ENCODE measurements at regions not wholly inside any gene's neighbourhood (a gene's known extent, or its start where the extent isn't known, plus 50 kb on each side); places are given as distances from the start of the nearest gene placed in this dataset.

DNA sequence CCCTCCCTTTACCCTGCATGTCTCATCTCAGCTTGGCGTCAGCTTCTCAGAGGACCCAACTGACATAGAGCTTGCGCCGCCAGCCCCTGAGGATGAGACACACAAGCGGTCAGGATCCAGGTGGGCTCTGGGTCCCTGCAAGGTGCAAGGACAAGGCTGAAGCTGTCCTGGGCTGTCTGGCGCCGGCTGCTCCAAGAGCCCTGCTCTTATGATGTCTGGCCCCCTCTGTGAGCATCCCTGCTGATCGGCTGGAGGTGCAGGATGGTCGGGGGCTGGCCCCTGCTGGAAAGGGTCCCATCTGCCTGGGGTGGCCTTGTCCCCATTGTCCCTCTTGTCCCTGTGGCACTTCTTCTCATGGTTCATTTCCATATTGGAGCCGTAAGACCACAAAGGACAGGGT, 479.0 kb downstream of the NPHP4 start:
- Histone ChIP-seq H3K27ac (no peak overlapping the region), H3K9me3 (no peaks in the 10 kb centered on the region), H3K36me3 (no peaks in the 10 kb centered on the region), H3K27me3 (replicated peaks; ENCODE audit: insufficient read depth) (no peaks in the 10 kb centered on the region), H3K4me3 (no peak overlapping the region), H3K4me1 (replicated peaks) (no peaks in the 10 kb centered on the region)
- TF ChIP-seq POLR2AphosphoS5 (IDR thresholded peaks at IDR 0.05) = no peak
- TF ChIP-seq, protein P1, sequence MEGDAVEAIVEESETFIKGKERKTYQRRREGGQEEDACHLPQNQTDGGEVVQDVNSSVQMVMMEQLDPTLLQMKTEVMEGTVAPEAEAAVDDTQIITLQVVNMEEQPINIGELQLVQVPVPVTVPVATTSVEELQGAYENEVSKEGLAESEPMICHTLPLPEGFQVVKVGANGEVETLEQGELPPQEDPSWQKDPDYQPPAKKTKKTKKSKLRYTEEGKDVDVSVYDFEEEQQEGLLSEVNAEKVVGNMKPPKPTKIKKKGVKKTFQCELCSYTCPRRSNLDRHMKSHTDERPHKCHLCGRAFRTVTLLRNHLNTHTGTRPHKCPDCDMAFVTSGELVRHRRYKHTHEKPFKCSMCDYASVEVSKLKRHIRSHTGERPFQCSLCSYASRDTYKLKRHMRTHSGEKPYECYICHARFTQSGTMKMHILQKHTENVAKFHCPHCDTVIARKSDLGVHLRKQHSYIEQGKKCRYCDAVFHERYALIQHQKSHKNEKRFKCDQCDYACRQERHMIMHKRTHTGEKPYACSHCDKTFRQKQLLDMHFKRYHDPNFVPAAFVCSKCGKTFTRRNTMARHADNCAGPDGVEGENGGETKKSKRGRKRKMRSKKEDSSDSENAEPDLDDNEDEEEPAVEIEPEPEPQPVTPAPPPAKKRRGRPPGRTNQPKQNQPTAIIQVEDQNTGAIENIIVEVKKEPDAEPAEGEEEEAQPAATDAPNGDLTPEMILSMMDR (IDR thresholded peaks at IDR 0.05) = no peak
- no peak for TF ChIP-seq POLR2A (IDR thresholded peaks at IDR 0.05)
- intact Hi-C loops (cut with DNase I) = loop anchor here (5.0 to 10.0 kb wide), 2 partner anchors 109 to 462 kb away; no protein-coding TSS in a partner anchor
- 92% methylated on average over 9 of the region's 9 CpGs for WGBS
- no peak for DNase-seq (ENCODE audit: low spot score)

DNA sequence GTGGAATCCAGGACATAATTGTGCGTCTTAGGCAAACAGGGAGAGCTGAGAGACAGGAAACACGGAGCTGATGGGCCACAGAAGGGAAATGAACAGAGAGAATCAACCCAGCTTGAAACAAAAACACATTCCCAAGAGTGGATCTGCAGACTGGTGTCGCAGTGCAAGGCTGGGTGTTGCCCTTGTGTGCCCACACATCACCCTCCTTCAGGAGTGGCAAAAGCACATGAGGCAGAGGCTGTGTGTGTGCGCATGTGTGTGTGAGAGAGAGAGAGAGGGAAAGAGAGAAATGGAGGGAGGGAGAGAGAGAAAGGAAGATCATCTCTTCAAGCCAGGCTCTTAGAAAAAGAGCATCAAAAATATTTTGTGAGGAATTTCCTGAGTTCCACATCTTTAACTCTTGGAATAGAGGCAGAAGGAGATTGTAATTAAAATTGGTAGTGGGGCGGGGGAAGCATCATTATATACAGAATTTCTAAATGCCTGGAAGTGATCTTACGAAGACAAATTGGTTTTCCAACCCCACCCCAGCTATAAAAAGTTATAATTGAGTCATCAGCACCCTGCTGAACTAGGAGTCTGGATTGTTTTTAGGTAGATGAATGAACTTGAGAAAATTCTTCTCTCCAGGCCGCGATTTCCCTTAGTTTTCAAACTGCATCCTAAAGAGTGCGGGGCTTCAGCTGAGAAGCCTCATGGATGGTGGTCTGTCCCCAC, 480.7 kb downstream of the NPHP4 start:
- H3K27me3 ChIP-seq (replicated peaks; ENCODE audit: insufficient read depth) = no peaks in the 10 kb centered on the region
- no peak for DNase-seq (ENCODE audit: low spot score)
- no peak overlapping the region for H3K27ac ChIP-seq
- H3K4me1 ChIP-seq (replicated peaks) = no peaks in the 10 kb centered on the region
- no peak overlapping the region for H3K4me3 ChIP-seq
- TF ChIP-seq POLR2AphosphoS5 (IDR thresholded peaks at IDR 0.05) (no peak), POLR2A (IDR thresholded peaks at IDR 0.05) (no peak)
- TF ChIP-seq, protein P1 (IDR thresholded peaks at IDR 0.05) = no peak
- no peaks in the 10 kb centered on the region for H3K36me3 ChIP-seq
- H3K9me3 ChIP-seq = no peaks in the 10 kb centered on the region
- intact Hi-C loops (cut with DNase I) = loop anchor here (2.0 to 10.0 kb wide), 3 partner anchors 111 to 463 kb away; no protein-coding TSS in a partner anchor
- 90% methylated on average over 9 of the region's 9 CpGs for WGBS

DNA sequence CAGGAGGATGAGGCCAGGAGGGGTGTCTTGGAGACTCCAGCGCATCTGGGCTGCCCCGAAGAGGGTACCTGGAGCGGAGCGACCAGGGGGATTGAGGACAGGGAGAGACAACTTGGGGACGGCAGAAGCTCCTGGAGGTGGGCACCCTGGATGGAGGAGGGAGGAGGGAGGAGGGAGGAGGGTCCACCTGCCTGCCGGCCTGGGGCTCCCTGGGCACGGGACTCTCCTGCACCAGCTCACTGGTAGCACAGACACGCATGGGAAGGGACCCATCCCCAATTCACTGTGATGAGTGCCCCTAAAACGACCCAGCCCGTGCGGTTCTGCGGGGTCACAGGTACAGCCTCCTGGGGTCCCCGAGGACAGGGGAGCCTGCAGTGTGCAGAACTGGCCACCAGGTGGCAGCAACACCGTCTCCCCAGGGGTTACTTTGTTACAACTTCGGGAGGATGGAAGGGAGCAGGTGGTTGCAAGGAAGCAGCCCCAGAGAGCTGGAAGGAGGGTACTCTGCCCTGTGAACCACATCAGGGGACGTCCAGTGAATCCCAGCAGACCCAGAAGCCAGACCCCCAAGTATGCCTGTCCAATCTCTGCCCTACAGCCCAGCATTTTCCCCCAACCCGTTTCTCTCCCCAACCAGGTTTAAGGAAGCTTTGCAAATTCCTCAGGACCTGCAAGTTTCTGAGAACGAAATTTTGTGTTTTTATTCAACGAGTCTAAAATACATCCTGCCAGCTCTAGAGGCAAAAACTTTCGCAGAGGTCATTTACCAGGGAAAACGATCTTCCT, 482.4 kb downstream of the NPHP4 start:
- Histone ChIP-seq H3K9me3 (no peaks in the 10 kb centered on the region), H3K27me3 (replicated peaks; ENCODE audit: insufficient read depth) (no peaks in the 10 kb centered on the region), H3K4me3 (no peak overlapping the region), H3K36me3 (no peaks in the 10 kb centered on the region), H3K4me1 (replicated peaks) (no peaks in the 10 kb centered on the region), H3K27ac (no peak overlapping the region)
- 40% methylated on average over 21 of the region's 21 CpGs for WGBS
- TF ChIP-seq POLR2AphosphoS5 (IDR thresholded peaks at IDR 0.05) = peak; percentile 11
- no peak for TF ChIP-seq POLR2A (IDR thresholded peaks at IDR 0.05)
- TF ChIP-seq, protein P1 (IDR thresholded peaks at IDR 0.05) = peak; percentile 91 to 99 (median 94)
- intact Hi-C loops (cut with DNase I) = loop anchor here (2.0 to 10.0 kb wide), 4 partner anchors 112 to 465 kb away; no protein-coding TSS in a partner anchor
- peak; percentile 45 for DNase-seq (ENCODE audit: low spot score)

DNA sequence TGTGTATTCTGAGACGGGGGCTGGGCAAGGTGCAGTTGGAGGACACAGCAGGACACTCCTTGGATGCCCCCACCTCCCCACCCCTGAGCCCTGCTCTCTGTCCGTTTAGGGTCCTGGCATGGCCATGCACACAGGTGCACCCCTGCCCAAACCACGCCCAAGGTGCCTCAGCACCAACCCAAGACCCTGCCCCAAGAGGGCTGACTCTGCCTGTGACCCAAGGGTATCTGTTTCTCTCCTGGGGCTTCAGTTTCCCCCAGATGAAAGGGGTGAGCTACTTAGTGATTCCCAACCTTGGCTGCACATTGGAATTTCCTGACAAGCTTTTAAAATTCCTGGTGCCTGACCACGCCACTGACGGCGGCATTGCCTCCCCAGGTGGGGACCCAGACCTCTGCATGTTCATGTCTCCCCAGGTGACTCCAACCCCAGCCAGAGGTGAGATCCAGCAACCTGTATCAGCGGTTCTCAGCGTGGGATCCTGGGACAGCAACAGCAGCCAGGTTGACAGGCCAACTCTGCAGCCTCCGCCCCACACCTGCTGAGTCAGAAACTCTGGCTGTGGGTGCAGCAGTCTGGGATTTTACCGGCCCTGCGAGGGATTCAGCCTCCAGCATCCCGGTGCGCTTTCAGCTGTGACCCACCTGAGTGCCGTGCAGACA, 483.4 kb downstream of the NPHP4 start:
- no peak for TF ChIP-seq POLR2AphosphoS5 (IDR thresholded peaks at IDR 0.05)
- TF ChIP-seq, protein P1 (IDR thresholded peaks at IDR 0.05) = no peak
- TF ChIP-seq POLR2A (IDR thresholded peaks at IDR 0.05) = no peak
- no peak overlapping the region for H3K27ac ChIP-seq
- H3K27me3 ChIP-seq (replicated peaks; ENCODE audit: insufficient read depth) = no peaks in the 10 kb centered on the region
- no peak for DNase-seq (ENCODE audit: low spot score)
- H3K4me3 ChIP-seq = no peak overlapping the region
- 94% methylated on average over 13 of the region's 14 CpGs for WGBS
- intact Hi-C loops (cut with DNase I) = loop anchor here (5.0 kb wide), 1 partner anchor 409 kb away; no protein-coding TSS in a partner anchor
- H3K9me3 ChIP-seq = no peaks in the 10 kb centered on the region
- no peaks in the 10 kb centered on the region for H3K36me3 ChIP-seq
- no peaks in the 10 kb centered on the region for H3K4me1 ChIP-seq (replicated peaks)

All from prostate gland (tissue), 2 donors.